OCI-LY7 (cell line): ENCODE measurements at regions not wholly inside any gene's neighbourhood (a gene's known extent, or its start where the extent isn't known, plus 50 kb on each side); places are given as distances from the start of the nearest gene placed in this dataset.

ENCODE experiments used
- EZH2phosphoT487 ChIP-seq: fragments of 200-600 bp; sonication (generic); IDR thresholded peaks from 2 replicates; pipeline ENCODE4 v1.6.1; 2018; ENCODE audit warnings: low read depth, borderline replicate concordance, mild to moderate bottlenecking, mixed run types, antibody characterized with exemption, low read length, moderate library complexity, mixed read lengths
- TF ChIP-seq, protein P1 (sequence below): fragments of 200-600 bp; sonication (generic); conservative IDR thresholded peaks from 2 replicates; pipeline ENCODE4 v1.5.1; 2014; ENCODE audit warnings: mild to moderate bottlenecking, antibody characterized with exemption, low read length, moderate library complexity, mixed read lengths

DNA sequence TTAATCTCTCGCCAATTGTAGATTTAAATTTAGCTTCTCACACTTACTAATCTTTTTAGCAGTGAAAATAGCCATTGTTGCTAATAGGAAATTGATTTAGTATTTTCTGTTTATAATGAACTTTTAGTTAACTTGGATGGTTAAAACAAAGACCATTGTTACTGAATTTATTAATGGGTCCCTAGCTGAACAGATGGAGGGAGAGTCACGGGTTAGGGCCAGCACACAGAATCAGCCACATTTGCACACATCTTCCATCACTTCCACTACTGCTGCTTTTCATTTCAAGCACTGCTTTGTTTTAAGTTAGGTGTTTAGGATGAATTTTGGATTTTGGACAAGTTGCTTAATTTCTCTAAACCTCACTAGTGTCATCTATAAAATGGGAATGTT, 125.9 kb upstream of the ADAMTSL1 start:
- TF ChIP-seq, protein P1, sequence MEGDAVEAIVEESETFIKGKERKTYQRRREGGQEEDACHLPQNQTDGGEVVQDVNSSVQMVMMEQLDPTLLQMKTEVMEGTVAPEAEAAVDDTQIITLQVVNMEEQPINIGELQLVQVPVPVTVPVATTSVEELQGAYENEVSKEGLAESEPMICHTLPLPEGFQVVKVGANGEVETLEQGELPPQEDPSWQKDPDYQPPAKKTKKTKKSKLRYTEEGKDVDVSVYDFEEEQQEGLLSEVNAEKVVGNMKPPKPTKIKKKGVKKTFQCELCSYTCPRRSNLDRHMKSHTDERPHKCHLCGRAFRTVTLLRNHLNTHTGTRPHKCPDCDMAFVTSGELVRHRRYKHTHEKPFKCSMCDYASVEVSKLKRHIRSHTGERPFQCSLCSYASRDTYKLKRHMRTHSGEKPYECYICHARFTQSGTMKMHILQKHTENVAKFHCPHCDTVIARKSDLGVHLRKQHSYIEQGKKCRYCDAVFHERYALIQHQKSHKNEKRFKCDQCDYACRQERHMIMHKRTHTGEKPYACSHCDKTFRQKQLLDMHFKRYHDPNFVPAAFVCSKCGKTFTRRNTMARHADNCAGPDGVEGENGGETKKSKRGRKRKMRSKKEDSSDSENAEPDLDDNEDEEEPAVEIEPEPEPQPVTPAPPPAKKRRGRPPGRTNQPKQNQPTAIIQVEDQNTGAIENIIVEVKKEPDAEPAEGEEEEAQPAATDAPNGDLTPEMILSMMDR, result no peak
- TF ChIP-seq EZH2phosphoT487, result no peak
